Erythroblast (primary cell): ENCODE measurements at regions not wholly inside any gene's neighbourhood (a gene's known extent, or its start where the extent isn't known, plus 50 kb on each side); places are given as distances from the start of the nearest gene placed in this dataset.
"Not testable (repeated sequence)": the region's sequence is repeated elsewhere in the genome, so short reads cannot be mapped to it uniquely, and the experiment has no call there.

Source experiments
- DNase-seq, 2 experiments: peaks; one replicate each; lab custom pipeline; 2025; lab: John Stamatoyannopoulos, UW
- GATA1 ChIP-seq: IDR thresholded peaks from 2 replicates; pipeline ENCODE4 v1.6.1; 2011; ENCODE audit warnings: low read depth, mild to moderate bottlenecking, control low read depth, low read length, moderate library complexity
- POLR2A ChIP-seq: IDR thresholded peaks from 2 replicates; pipeline ENCODE4 v1.6.1; 2011; ENCODE audit warnings: mild to moderate bottlenecking, low read length

GRCh38 chr16:21338537-21339268 lies 60.6 kb upstream of the CRYM start:
- no peak for TF ChIP-seq POLR2A
- no peak for TF ChIP-seq GATA1
- no peak for DNase-seq

GRCh38 chr16:21336231-21336630 lies 58.1 kb upstream of the CRYM start:
- DNase-seq, result no peak
- TF ChIP-seq GATA1 (no peak), POLR2A (no peak)

DNA sequence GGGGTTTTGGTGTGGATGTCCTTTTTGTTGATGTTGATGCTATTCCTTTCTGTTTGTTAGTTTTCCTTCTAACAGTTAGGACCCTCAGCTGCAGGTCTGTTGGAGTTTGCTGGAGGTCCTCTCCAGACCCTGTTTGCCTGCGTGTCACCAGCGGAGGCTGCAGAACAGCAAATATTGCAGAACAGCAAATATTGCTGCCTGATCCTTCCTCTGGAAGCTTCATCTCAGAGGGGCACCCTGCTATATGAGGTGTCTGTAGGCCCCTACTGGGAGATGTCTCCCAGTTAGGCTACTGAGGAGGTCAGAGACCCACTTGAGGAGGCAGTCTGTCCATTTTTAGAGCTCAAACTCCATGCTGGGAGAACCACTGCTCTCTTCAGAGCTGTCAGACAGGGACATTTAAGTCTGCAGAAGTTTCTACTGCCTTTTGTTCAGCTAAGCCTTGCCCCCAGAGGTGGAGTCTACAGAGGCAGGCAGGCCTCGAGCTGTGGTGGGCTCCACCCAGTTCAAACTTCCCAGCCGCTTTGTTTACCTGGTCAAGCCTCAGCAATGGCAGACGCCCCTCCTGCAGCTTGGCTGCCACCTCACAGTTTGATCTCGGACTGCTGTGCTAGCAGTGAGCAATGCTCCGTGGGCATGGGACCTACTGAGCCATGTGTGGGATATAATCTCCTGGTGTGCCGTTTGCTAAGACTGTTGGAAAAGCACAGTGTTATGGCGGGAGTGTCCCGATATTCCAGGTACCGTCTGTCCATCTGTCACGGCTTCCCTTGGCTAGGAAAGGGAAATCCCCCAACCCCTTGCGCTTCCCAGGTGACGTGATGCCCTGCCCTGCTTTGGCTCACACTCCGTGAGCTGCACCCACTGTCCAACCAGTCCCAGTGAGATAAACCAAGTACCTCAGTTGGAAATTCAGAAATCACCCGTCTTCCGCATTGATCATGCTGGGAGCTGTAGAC lies 56.4 kb upstream of the CRYM start:
- not testable (repeated sequence) for DNase-seq

GRCh38 chr16:21333683-21334082 lies 55.6 kb upstream of the CRYM start:
- not testable (repeated sequence) for DNase-seq
